ENCODE measurements at regions not wholly inside any gene's neighbourhood (a gene's known extent, or its start where the extent isn't known, plus 50 kb on each side); places are given as distances from the start of the nearest gene placed in this dataset.

DNA sequence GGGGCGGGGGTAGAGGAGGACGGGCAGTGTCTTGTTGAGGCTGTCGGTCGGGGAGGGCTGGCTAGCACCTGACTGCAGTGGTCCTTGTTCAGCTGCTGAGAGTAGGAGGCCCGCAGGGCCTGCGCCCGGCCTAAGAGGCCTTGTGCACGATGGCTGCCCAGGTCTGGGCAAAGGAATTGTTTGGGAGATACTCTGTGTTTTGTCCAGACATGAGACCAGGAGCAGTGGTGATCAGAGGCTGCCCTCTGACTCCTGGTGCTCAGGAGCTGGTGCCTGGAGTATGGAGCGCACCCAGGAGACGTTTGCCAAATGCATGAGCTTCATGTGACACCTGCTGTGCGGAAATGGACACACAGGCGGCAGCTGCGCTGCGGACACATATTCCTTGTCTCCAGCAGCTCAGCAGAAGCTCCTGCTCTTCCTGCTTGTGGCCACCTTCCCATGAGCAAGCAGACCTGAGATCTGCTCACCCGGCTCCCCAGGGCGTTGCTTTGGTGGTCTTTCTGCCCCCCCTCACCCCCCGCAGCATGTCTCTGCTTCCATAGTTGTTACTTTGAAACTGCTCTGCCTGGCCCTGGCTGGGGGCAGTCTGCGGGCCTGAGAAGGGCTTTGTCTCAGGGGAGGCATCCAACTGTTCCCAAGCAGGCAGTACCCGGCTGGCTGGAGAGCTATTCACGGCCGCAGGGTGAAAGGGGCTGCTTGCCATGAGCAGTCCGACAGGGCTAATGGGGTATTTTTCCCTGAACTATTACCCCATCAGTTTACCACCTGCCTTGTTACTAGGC lies 163.9 kb downstream of the TEX29 start:
- TF ChIP-seq, protein P1, sequence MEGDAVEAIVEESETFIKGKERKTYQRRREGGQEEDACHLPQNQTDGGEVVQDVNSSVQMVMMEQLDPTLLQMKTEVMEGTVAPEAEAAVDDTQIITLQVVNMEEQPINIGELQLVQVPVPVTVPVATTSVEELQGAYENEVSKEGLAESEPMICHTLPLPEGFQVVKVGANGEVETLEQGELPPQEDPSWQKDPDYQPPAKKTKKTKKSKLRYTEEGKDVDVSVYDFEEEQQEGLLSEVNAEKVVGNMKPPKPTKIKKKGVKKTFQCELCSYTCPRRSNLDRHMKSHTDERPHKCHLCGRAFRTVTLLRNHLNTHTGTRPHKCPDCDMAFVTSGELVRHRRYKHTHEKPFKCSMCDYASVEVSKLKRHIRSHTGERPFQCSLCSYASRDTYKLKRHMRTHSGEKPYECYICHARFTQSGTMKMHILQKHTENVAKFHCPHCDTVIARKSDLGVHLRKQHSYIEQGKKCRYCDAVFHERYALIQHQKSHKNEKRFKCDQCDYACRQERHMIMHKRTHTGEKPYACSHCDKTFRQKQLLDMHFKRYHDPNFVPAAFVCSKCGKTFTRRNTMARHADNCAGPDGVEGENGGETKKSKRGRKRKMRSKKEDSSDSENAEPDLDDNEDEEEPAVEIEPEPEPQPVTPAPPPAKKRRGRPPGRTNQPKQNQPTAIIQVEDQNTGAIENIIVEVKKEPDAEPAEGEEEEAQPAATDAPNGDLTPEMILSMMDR (IDR thresholded peaks at IDR 0.05): no peak
- TF ChIP-seq ZFX (IDR thresholded peaks at IDR 0.05; ENCODE audit: borderline replicate concordance): no peak
